Glomerular visceral epithelial cell (primary cell): ENCODE measurements at regions not wholly inside any gene's neighbourhood (a gene's known extent, or its start where the extent isn't known, plus 50 kb on each side); places are given as distances from the start of the nearest gene placed in this dataset.

Source experiments
- DNase-seq: peaks from one replicate; pipeline ENCODE4 v3.0.0-alpha.2; 2016; ENCODE audit errors: extremely low spot score

DNA sequence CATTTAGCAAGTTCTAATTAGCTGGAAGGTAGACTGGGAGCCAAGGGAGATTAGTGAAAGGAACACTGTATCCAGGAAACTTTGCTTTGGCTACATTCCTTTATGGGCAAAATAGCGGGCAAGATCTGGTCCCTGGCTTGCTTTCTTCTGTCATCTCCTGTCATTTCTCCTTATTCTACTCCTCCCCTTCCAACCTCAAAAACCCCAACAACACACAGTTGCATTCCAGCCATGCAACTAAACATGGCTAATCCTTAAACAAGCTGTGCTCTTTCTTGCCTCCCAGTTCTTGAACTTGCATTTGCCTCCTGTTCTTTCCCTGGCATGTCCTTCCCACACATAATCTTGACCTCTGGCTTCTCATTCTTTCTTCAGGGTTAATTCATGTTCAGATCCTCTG lies 59.5 kb upstream of the CDCA7L start:
- no peak for DNase-seq

DNA sequence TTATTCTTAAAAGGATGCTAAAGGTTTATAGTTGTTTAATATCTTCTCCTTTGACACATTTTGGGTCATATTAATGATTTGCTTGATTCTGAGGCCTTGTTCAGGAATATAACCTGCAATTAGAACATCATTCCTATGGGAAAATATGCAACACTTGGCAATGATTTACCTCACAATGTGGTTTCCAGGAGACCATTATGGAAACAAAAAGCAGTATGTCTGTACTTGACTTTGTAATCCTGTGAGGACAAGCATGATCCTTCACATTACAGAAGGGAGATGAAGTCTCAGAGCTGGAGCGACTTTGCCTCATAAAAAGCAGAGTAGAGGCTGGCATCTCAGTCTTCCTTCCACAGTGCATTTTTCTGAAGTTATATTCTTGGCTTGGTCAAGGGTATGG lies 57.0 kb upstream of the CDCA7L start:
- DNase-seq, result peak; percentile 1

DNA sequence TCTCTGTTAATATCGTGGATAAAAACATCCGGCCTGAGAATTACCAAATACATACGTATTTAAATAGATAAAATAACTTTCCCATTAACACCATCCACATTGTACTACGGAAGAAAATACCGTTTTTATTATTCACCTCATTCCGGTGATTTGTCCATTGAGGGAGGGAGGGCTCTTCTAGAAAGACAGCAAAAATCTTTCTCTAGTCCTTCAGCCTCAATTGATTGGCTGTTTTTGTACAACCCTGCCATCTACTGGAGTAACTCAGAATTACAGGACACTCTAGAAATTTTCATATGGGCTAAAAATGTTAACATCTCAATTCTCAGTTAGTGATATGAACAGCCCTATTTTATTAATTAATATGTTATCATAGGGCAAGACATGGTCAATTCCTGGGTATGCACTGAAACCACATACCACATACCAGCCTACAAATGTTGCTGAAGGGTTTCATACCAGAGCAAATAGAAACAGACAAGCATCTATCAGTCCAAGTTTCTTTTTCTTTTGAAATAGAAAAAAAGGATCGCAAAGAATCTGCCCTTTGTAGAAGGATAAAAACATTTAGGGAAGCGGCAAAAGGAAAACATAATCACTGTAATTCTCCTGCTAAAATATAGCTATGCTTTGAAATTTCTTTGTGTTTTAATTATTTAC lies 55.8 kb upstream of the CDCA7L start:
- DNase-seq, result peak; percentile 60

DNA sequence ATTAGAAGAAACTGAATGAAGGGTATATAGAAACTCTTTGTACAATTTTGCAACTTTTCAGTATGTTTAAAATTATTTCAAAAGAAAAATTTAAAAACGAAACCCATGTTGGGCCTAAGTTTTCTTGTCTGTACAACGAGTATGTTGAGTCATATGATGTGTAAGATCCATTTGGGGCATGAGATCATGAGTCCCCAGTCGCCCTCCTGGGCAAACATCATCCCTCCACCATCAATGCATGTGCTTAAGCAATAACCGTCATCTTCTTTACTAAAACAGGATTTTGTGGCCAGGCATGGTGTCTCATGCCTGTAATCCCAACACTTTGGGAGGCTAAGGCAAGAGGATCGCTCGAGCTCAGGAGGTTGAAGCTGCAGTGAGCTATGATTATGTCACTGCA lies 54.2 kb upstream of the CDCA7L start:
- DNase-seq, result no peak

DNA sequence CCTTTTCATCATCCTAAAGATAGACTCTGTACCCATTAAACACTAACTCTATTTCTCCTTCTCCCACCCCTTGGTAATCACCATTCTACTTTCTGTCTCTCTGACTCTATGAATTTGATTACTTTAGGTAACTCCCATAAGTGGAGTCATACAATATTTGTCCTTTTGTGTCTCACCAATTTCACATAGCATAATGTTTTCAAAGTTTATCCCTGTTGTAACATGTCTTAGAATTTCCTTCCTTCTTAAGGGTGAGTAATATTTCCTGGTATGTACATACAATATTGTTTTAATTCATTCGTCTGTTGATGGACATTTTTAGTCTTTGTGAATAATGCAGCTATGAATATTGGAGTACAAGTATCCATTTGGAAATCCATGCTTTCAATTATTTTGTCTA lies 50.9 kb upstream of the CDCA7L start:
- no peak for DNase-seq
